ENCODE measurements at regions not wholly inside any gene's neighbourhood (a gene's known extent, or its start where the extent isn't known, plus 50 kb on each side); places are given as distances from the start of the nearest gene placed in this dataset.

- no peak for TF ChIP-seq CTCF (IDR thresholded peaks at IDR 0.05)
- no peak for TF ChIP-seq POLR2AphosphoS5 (IDR thresholded peaks at IDR 0.05; ENCODE audit: low read depth, low read length)
- TF ChIP-seq REST (IDR thresholded peaks at IDR 0.05; ENCODE audit: insufficient read depth in 1 of 2, low read depth in 2 of 2, low read length in 1 of 2), result no peak
- no peak for TF ChIP-seq TCF7L2 (IDR thresholded peaks at IDR 0.05; ENCODE audit: low read depth, low read length)
Measured at GRCh38 chr2:16727256-16727655, 61.6 kb upstream of the CYRIA start.

Measured in Panc1 (cell line).